Testis (tissue), 2 donors: ENCODE measurements at regions not wholly inside any gene's neighbourhood (a gene's known extent, or its start where the extent isn't known, plus 50 kb on each side); places are given as distances from the start of the nearest gene placed in this dataset.

ENCODE experiments used
- POLR2A ChIP-seq: fragments of 450-650 bp; IDR thresholded peaks from one replicate; pipeline ENCODE4 v1.6.1; 2017; ENCODE audit warnings: antibody characterized with exemption, mild to moderate bottlenecking, moderate library complexity
- TF ChIP-seq, protein P1 (sequence below), 3 experiments: fragments of 450-650 bp in 2 of 3; fragments of 200-600 bp in 1 of 3; sonication (generic) in 1 of 3; IDR thresholded peaks; one replicate each; pipeline ENCODE4 v1.5.1; 2016 to 2019; ENCODE audit warnings: antibody characterized with exemption in 3 of 3, mild to moderate bottlenecking in 2 of 3, moderate library complexity in 1 of 3

GRCh38 chr2:56590611-56591010 is 406.8 kb downstream of the CCDC85A start:
- TF ChIP-seq, protein P1, sequence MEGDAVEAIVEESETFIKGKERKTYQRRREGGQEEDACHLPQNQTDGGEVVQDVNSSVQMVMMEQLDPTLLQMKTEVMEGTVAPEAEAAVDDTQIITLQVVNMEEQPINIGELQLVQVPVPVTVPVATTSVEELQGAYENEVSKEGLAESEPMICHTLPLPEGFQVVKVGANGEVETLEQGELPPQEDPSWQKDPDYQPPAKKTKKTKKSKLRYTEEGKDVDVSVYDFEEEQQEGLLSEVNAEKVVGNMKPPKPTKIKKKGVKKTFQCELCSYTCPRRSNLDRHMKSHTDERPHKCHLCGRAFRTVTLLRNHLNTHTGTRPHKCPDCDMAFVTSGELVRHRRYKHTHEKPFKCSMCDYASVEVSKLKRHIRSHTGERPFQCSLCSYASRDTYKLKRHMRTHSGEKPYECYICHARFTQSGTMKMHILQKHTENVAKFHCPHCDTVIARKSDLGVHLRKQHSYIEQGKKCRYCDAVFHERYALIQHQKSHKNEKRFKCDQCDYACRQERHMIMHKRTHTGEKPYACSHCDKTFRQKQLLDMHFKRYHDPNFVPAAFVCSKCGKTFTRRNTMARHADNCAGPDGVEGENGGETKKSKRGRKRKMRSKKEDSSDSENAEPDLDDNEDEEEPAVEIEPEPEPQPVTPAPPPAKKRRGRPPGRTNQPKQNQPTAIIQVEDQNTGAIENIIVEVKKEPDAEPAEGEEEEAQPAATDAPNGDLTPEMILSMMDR (IDR thresholded peaks at IDR 0.05): no peak
- TF ChIP-seq POLR2A: no peak
